ENCODE measurements at regions not wholly inside any gene's neighbourhood (a gene's known extent, or its start where the extent isn't known, plus 50 kb on each side); places are given as distances from the start of the nearest gene placed in this dataset.

GRCh38 chr3:61349717-61350116 is 98.5 kb upstream of the FHIT start:
- Histone ChIP-seq H3K36me3 (no peaks in the 10 kb centered on the region), H3K4me3 (no peak overlapping the region), H3K27ac (no peak overlapping the region), H3K27me3 (no peaks in the 10 kb centered on the region), H3K9me3 (no peaks in the 10 kb centered on the region), H3K4me1 (no peaks in the 10 kb centered on the region)
- WGBS, 2 donors (ENCODE audit: low coverage in 1 of 2), result 17 to 62% methylated on average over 1 to 4 of the region's 4 CpGs
- no peak for ATAC-seq
- TF ChIP-seq CTCF (IDR thresholded peaks at IDR 0.05), result no peak
- no peak for TF ChIP-seq POLR2AphosphoS5 (IDR thresholded peaks at IDR 0.05)
- TF ChIP-seq POLR2A (IDR thresholded peaks at IDR 0.05), result no peak
- TF ChIP-seq EP300 (IDR thresholded peaks at IDR 0.05), result no peak

- 93 to 98% methylated on average over 3 to 6 of the region's 6 CpGs for WGBS, 2 donors (ENCODE audit: low coverage in 1 of 2)
- Histone ChIP-seq H3K36me3 (no peaks in the 10 kb centered on the region), H3K27me3 (no peaks in the 10 kb centered on the region), H3K9me3 (no peaks in the 10 kb centered on the region), H3K27ac (no peak overlapping the region), H3K4me1 (no peaks in the 10 kb centered on the region), H3K4me3 (no peak overlapping the region)
- TF ChIP-seq POLR2A (IDR thresholded peaks at IDR 0.05) (no peak), POLR2AphosphoS5 (IDR thresholded peaks at IDR 0.05) (no peak), CTCF (IDR thresholded peaks at IDR 0.05) (no peak), EP300 (IDR thresholded peaks at IDR 0.05) (no peak)
- ATAC-seq, result no peak
Measured at GRCh38 chr3:61350782-61351309, 99.6 kb upstream of the FHIT start.

GRCh38 chr3:61352306-61352705 is 101.1 kb upstream of the FHIT start:
- 86 to 92% methylated on average over 1 of the region's 1 CpG for WGBS, 2 donors (ENCODE audit: low coverage in 1 of 2)

GRCh38 chr3:61353382-61353781 is 102.1 kb upstream of the FHIT start:
- Histone ChIP-seq H3K27me3 (no peaks in the 10 kb centered on the region), H3K4me1 (peaks cover 3 to 19% (median 4%) of the 10 kb centered on the region in 3 donors), H3K4me3 (no peak overlapping the region), H3K27ac (no peak overlapping the region), H3K9me3 (no peaks in the 10 kb centered on the region), H3K36me3 (no peaks in the 10 kb centered on the region)
- 45 to 71% methylated on average over 1 of the region's 1 CpG for WGBS, 2 donors (ENCODE audit: low coverage in 1 of 2)
- no peak for ATAC-seq
- TF ChIP-seq CTCF (IDR thresholded peaks at IDR 0.05) (no peak), POLR2AphosphoS5 (IDR thresholded peaks at IDR 0.05) (no peak), EP300 (IDR thresholded peaks at IDR 0.05) (no peak), POLR2A (IDR thresholded peaks at IDR 0.05) (no peak)

More at GRCh38 chr3:61352306-61352705, 101.1 kb upstream of the FHIT start:
- Histone ChIP-seq H3K4me1 (peaks cover 0 to 8% (median 0%) of the 10 kb centered on the region in 3 donors), H3K4me3 (no peak overlapping the region), H3K27me3 (no peaks in the 10 kb centered on the region), H3K36me3 (no peaks in the 10 kb centered on the region), H3K9me3 (no peaks in the 10 kb centered on the region), H3K27ac (no peak overlapping the region)
- no peak for TF ChIP-seq EP300 (IDR thresholded peaks at IDR 0.05)
- no peak for TF ChIP-seq POLR2A (IDR thresholded peaks at IDR 0.05)
- TF ChIP-seq POLR2AphosphoS5 (IDR thresholded peaks at IDR 0.05), result no peak
- TF ChIP-seq CTCF (IDR thresholded peaks at IDR 0.05), result no peak
- no peak for ATAC-seq

- H3K36me3 ChIP-seq, result no peaks in the 10 kb centered on the region
- TF ChIP-seq CTCF (IDR thresholded peaks at IDR 0.05) (no peak), POLR2AphosphoS5 (IDR thresholded peaks at IDR 0.05) (no peak), EP300 (IDR thresholded peaks at IDR 0.05) (no peak), POLR2A (IDR thresholded peaks at IDR 0.05) (no peak)
- no peaks in the 10 kb centered on the region for H3K27me3 ChIP-seq
- no peaks in the 10 kb centered on the region for H3K9me3 ChIP-seq
- no peak overlapping the region for H3K27ac ChIP-seq
- H3K4me1 ChIP-seq, result peaks cover 4 to 23% (median 5%) of the 10 kb centered on the region in 3 donors
- ATAC-seq, result no peak
- H3K4me3 ChIP-seq, result no peak overlapping the region
- WGBS, 2 donors (ENCODE audit: low coverage in 1 of 2), result 57 to 69% methylated on average over 5 of the region's 5 CpGs
Measured at GRCh38 chr3:61354604-61355003, 103.4 kb upstream of the FHIT start.

Measured in gastroesophageal sphincter (tissue), 4 donors.